Inferior parietal cortex (tissue), 1 donor: ENCODE measurements at regions not wholly inside any gene's neighbourhood (a gene's known extent, or its start where the extent isn't known, plus 50 kb on each side); places are given as distances from the start of the nearest gene placed in this dataset.
"Not testable (repeated sequence)": the region's sequence is repeated elsewhere in the genome, so short reads cannot be mapped to it uniquely, and the experiment has no call there.

Experiments
- DNase-seq: peaks from one replicate; pipeline ENCODE4 v3.0.0-alpha.2; 2016; ENCODE audit errors: extremely low spot score

DNA sequence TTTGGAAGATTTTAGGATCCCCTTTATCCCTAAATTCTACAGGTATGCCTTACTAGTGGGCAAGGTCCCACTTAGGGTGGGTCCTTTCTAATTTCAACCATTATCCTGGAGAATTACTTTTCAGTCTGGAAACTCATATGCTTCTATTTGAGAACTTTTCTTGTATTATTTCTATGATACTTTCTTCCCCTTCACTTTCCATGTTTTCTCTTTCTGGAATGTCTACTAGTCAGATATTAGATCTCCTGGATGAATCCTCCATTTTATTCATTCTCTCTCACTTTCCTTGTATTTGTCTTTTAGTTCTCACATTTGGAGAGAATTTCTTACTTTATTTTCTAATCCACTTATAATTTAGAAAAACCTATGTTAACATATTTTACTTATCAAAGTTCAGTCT lies 83.9 kb upstream of the SIPA1L2 start:
- no peak for DNase-seq

DNA sequence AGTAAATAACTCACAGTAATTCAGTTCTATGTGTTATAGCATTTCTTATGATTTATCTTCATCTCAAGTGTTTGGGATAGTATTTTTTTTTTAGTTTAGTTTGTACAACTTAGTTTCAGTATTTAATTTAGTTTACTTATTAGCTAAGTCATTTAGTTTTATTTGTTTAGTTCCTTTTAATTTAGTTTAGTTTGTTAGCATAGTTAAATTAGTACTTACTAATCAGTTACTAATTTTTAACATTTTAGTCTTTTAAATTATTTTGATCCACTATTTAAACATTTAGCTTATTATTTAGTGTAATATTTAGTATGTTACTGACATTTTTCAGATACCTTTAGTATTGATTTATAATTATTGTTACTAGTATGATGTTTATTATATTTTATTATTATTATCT lies 85.2 kb upstream of the SIPA1L2 start:
- no peak for DNase-seq

DNA sequence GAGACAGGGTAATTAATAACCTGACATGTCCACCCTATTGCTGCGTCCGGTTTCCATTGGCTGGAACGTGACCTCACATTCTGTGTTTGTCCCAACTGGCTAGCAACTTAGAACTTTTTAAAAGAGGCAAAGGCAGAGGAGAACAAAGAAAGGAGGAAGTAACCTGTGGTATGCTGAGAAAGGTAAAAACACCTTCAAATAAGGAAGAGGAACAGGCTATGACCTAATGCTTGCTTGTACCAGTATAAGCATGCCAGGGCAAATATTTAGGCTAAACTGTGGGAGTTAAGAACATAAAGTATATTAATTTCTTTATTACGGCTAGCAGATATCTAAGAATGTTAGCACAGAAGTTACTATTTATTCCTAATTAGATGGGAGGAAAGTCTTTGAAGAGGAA lies 87.3 kb upstream of the MAP10 start:
- not testable (repeated sequence) for DNase-seq

DNA sequence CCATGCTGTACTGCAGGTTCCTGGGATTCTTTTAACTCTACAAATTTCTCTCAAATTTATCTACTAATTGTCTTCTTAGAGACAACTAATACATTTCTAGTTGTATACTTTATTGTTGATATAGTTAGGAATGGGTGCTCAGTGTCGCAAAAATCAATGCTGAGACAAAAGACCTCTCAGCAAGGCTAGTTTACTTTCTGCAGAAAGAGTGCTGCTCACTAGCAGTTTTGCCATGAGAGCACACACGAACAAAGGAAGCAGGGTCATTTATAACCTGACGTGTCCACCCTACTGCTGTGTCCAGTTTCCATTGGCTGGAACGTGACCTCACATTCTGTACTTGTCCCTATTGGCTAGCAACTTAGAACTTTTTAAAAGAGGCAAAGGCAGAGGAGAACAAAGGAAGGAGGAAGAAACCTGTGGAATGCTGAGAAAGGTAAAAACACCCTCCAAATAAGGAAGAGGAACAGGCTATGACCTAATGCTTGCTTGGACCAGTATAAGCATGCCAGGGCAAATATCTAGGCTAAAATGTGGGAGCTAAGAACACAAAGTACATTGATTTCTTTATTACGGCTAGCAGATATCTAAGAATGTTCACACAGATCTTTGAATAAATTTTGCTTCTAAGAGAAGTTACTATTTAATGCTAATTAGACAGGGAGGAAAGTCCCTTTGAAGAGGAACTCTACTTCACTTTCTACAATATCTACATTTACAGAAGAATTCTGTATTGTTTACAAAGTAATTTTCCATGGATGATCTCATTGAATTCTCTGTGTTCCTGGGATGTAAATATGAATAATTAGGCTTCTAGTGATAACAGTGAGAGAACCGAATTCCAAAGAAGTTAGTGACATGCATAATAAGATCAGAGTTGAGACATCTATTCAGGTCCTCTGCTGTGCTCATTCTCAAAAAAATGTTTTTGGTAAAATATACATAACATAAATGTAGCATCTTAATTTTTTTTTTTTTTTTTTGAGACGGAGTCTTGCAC lies 86.0 kb upstream of the MAP10 start:
- DNase-seq, result no peak

DNA sequence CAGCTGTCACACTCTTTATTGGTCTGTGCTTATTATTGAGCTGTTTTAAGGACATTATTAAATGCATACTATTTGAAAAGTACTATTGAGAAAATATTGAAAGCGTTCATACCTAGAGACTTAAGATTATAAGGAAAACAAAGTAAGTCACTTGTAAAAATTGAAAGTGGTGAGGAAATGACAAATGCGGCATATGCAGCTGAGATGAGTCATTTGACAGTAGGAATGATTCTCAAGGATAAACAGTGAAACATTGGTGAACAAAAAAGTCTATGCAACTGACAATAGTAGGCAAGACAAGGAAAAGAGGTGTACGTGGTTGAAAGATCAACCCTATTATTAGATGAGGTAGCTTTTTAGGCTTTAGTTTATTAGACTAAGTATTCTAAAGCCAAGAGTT lies 82.6 kb upstream of the MAP10 start:
- no peak for DNase-seq

DNA sequence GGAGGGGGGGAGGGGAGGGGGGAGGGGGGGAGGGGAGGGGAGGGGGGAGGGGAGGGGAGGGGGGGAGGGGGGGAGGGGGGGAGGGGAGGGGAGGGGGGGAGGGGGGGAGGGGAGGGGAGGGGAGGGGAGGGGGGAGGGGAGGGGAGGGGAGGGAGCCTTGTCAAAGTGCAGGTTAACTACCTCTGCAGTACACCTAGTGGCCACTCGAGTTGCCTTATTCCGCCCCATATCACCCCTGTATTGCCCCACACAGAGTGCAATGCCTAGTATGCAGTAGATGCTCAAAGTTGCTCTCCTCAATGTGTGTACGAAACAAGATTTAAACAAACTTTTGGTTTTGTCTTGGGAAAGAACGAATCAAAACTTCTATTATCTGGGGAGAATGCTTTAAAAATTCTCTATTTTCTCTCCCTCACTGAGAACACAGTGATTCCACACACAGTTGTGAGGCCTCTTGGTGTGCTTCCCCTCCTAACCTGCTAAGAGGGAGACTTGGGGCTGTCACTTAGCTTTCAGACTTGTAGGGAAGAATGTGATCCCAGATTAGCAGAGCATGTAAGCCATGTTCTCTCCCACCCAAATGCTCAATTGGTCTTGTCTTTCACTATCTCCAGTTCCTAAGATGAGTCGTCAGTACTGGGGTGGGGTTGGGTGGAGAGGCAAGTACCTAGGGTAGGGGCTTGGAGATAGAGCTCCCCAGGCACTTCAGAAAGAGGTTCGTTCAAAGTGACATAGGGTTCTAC lies 79.7 kb upstream of the MAP10 start:
- no peak for DNase-seq

DNA sequence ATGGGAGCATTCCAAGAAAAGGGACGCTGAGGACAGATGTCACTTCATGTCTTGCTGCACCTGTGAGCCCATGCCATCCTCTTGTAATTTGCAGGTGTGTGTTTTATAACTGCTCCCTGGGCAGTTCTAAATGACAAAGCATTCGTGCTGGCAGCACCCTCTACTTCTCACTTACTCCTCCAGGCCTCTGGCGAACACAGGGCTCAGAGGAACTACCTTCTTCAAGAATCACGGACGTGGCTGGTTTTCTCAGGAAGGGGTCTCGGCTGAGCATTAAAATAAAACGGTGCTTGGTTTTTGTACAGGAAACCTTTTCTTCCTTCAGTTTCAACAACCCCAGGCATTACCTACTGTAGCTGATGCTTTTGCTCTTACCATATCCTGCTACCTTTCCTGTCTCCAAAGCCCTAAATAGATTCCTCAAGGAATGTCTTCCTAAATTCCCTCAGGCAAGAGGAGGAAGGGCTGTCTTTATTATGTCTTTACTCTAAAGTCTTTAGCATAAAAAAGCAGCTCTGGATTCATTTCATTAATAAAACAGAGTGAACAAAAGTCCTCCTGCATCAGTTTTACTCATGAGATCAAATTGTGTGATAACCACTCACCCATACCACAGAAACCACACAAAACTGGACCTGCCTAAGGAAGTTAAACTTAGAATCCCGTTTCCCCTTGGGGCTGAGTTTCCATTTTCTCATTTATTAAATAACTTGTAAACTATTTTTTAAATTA lies 79.0 kb upstream of the MAP10 start:
- DNase-seq, result no peak

DNA sequence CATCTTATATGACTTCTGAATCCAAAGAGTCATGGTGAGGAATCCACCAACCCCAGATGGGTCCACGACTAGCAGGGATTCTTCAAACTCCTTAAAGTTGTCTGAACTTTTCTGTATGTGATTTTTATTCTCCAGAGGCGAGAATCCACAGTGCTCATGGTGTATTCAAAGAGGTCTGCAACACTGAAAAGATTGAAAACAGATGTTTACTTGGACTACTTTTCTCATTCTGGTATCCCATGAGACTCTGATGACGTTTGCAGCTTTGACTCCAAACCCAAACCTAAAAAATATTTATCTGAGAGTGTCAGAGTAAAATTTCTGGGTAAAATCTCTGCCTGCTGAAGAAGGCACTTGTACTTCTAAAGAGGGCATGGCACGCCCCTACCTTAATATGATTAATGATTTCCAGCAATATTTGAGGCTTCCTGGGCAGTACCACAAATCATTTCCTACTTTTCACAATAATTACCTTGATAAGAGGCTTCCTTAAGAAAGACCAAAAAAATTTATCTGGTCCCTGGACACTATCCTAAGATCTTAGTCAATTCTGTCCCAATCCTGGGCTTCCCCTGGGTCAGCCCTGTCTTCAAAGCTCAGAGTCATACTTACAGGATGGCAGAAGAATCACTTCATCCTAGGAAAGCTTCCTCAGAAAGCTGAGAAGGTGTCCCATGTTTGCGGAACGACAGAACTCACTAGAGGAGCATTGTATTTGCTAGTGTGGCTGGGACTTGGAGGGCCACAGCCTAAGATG lies 76.5 kb upstream of the MAP10 start:
- DNase-seq, result no peak

DNA sequence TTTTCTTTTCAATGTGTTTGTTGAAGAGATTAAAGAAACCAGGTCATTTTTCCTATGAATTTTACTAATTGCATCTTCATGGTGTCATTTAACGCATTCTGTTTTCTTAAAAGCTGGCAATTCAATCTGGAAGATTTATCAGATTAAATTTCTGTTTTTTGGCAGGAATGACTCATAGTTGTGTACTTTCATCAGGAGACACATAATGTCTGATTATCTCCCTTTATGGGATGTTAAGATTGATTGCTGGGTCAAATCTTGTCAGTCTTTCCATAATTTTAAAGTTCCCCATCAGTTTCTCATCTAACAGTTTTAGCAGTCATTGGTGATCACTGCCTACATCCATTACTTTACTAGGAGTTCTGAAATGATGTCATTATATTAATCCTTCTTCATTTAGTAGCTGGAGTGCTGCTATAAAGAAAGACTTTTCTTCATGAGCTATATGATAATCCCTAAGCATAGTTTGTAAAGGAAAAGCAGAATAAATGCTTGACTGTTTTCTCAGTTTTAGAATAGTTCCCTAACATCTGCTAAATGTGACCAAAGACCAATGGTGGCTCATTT lies 72.8 kb upstream of the MAP10 start:
- DNase-seq, result no peak

DNA sequence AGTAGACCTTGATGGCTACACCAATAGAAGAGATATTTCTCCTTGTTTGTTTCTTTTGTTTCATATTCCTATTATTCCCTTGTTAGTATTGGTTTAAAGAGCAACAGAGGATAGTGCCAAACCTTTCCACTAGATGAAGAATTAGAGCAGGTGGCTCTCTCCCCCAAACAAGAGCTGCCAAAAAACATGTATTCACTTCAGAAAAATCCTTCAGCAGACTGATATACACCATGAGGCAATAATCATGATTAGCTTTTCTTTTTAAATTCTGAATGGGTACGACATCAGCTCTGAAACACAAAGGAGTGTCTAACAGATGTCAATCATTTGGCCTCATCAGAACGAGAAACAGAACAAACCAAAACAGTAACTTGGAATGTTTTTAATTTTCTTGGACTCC lies 67.3 kb upstream of the MAP10 start:
- DNase-seq, result no peak

DNA sequence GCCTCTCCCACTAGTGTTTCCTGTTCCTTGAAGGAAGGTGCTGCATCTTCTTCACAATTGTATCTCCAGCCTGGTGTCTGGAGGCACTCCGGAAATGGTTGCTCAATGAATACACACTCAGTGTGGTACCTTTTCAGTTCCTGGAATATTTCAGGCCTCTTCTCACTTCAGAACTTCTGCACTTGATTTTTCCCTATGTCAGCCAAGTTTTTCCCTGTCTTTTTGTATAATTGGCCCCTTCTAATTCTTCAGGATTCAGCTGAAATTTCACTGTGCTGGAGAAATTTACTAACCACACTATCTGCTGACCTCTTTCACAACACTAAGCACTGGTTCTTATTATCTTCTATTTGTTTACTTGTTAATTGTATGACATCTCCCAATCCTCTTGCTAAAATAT lies 61.2 kb upstream of the MAP10 start:
- no peak for DNase-seq

DNA sequence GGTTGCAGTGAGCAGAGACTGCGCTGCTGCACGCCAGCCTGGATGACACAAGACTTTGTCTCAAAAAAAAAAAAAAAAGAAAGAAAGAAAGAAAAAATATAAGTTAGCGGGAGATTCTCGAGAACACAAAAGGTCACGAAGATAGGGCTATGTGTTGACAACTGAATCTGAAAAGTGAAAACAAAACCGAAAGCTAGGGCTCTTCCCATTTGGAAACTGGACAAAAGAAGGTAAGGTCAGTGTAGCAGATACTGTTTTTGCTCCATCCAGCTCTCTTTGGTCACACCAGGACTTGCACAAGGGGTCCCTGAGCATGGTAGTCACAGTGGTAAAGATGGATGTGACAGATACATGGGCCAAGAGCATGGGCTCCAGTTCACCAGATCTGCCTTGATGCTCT lies 60.4 kb upstream of the MAP10 start:
- no peak for DNase-seq

DNA sequence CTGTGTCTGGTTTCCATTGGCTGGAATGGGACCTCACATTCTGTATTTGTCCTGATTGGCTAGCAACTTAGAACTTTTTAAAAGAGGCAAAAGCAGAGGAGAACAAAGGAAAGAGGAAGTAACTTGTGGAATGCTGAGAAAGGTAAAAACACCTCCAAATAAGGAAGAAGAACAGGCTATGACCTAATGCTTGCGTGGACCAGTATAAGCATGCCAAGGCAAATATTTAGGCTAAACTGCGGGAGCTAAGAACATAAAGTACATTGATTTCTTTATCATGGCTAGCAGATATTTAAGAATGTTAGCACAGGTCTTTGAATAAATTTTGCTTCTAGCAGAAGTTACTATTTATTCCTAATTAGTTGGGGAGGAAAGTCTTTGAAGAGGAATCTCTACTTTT lies 59.5 kb upstream of the MAP10 start:
- not testable (repeated sequence) for DNase-seq

DNA sequence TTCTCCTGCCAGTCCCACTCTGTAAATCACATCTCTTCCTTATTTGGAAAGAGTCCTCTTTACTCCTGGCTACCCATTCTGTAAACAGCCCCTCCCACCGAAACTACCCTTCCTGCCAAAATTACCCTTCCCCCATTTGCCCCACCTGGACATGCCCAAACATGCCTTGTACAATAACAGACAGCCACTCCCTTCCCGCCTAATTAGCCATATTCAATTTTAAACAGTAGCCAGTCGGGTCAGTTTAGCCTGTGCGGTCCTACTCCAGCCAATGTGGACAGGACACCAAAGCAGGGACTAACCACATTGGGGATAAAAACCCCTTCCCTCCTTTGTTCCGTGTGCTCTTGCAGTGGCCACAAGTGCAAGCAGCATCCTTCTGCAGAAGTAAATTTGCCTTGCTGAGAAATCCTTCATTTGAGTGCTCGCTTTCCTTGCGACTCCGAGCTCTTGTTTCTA lies 56.3 kb upstream of the MAP10 start:
- DNase-seq, result no peak

DNA sequence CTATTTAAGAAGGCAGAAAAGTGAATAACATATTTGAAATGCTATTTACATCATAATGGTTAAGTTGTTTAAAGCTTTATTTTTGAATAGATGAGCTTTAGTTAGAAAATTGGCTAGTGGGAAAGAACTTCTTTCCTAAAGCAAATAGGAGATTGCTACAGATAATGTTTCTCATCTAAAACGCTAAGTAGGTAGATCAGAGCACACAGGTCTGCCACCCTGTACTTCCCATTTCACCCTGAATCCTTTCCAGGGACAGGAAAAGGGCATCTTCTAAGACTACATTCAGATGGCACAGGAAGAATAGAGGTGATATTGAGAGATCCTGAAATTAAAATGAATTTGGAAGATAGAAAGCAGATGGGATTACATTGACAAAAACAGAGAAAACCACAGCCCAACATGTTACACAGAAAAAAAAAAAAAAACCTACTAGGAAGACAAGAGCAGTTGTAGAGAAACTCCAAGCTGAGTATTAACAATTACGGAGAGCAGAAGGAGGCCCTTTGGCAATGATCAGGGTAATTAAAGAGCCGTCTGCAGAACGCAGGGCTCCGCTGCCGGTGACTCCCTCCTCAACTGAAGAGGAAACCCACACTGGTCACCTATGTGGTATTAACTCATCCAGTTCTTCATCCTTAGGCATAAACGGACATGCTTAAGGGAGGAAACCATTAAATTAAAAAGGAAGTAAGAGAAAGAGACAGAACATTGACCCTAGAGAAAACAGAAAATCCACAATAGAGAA lies 53.6 kb upstream of the MAP10 start:
- DNase-seq, result no peak

DNA sequence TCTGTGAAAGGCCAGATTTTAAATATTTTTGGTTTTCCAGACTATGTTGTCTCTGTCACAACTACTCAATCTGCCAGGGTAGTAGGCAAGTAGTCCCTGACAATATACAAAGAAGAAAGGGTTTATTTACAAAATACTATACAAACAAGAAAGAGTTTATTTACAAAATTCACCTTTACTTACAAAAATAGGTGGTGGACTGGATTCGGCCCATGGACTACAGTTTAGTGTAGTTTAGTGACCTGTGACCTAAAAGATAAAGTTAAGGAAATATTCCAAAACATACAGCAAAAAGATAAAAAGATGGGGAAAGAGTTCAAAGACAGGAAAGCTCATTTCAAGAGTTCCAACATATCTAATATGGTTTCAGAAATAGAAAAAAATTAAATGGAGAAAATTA lies 52.9 kb upstream of the MAP10 start:
- DNase-seq, result no peak

DNA sequence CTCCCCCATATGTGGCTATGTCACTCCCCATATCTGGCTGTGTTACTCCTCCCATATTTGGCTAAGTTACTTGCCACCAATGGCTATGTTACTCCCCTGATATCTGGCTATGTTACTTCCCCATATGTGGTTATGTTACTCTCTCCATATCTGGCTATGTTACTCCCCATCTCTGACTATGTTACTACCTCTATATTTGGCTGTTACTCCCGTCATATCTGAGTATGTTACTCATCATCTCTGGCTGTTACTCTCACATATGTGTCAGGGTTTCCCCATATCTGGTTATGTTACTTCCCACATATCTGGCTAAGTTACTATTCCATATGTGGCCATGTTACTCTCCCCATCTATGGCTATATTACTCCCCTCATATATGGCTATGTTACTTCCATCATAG lies 50.3 kb upstream of the MAP10 start:
- no peak for DNase-seq
